ENCODE measurements at regions not wholly inside any gene's neighbourhood (a gene's known extent, or its start where the extent isn't known, plus 50 kb on each side); places are given as distances from the start of the nearest gene placed in this dataset.

- no peaks in the 10 kb centered on the region for H3K9me3 ChIP-seq (ENCODE audit: low read depth)
- no peaks in the 10 kb centered on the region for H3K27me3 ChIP-seq (replicated peaks; ENCODE audit: insufficient read depth)
- no peaks in the 10 kb centered on the region for H3K79me2 ChIP-seq (ENCODE audit: insufficient read depth)
- no peaks in the 10 kb centered on the region for H4K20me1 ChIP-seq (ENCODE audit: insufficient read depth)
- no peaks in the 10 kb centered on the region for H3K4me1 ChIP-seq (ENCODE audit: insufficient read depth)
- no peak overlapping the region for H2AFZ ChIP-seq
- H3K9ac ChIP-seq = no peak overlapping the region
- in situ Hi-C loops (cut with MboI) = no loop called here
- DNase-seq = no peak
- H3K4me3 ChIP-seq = no peak overlapping the region
- no peak for TF ChIP-seq EZH2phosphoT487 (IDR thresholded peaks at IDR 0.05; ENCODE audit: insufficient read depth, low read depth)
- no peak for TF ChIP-seq EZH2 (IDR thresholded peaks at IDR 0.05; ENCODE audit: insufficient read depth, poor library complexity, severe bottlenecking)
- no peaks in the 10 kb centered on the region for H3K36me3 ChIP-seq (ENCODE audit: low read depth)
- H3K4me2 ChIP-seq (ENCODE audit: unreplicated experiment) = no peak overlapping the region
- H3K27ac ChIP-seq = no peak overlapping the region
- no peaks in the 10 kb centered on the region for H3F3A ChIP-seq (ENCODE audit: insufficient read depth)
- H3K9me2 ChIP-seq (ENCODE audit: insufficient read depth) = no peaks in the 10 kb centered on the region
- 38 to 42% methylated on average over 15 to 16 of the region's 16 CpGs for WGBS, 2 experiments (ENCODE audit: low coverage in 1 of 2, low lambda C conversion rate in 2 of 2, missing lambda C conversion rate in 2 of 2)
These were observed 2047.4 kb downstream of the TP53TG3F start for GRCh38 chr16:35506898-35507194.

- no peaks in the 10 kb centered on the region for H3K9me2 ChIP-seq (ENCODE audit: insufficient read depth)
- no peak overlapping the region for H3K4me3 ChIP-seq
- no peak for TF ChIP-seq EZH2phosphoT487 (IDR thresholded peaks at IDR 0.05; ENCODE audit: insufficient read depth, low read depth)
- TF ChIP-seq EZH2 (IDR thresholded peaks at IDR 0.05; ENCODE audit: insufficient read depth, poor library complexity, severe bottlenecking) = no peak
- no peaks in the 10 kb centered on the region for H4K20me1 ChIP-seq (ENCODE audit: insufficient read depth)
- no peaks in the 10 kb centered on the region for H3K36me3 ChIP-seq (ENCODE audit: low read depth)
- in situ Hi-C loops (cut with MboI) = no loop called here
- no peak overlapping the region for H3K9ac ChIP-seq
- H3K27me3 ChIP-seq (replicated peaks; ENCODE audit: insufficient read depth) = no peaks in the 10 kb centered on the region
- 0 to 6% methylated on average over 1 of the region's 1 CpG for WGBS, 2 experiments (ENCODE audit: low coverage in 1 of 2, low lambda C conversion rate in 2 of 2, missing lambda C conversion rate in 2 of 2)
- no peak for DNase-seq
- no peaks in the 10 kb centered on the region for H3K4me1 ChIP-seq (ENCODE audit: insufficient read depth)
- no peaks in the 10 kb centered on the region for H3K79me2 ChIP-seq (ENCODE audit: insufficient read depth)
- H3K9me3 ChIP-seq (ENCODE audit: low read depth) = no peaks in the 10 kb centered on the region
- no peaks in the 10 kb centered on the region for H3F3A ChIP-seq (ENCODE audit: insufficient read depth)
- H3K27ac ChIP-seq = no peak overlapping the region
- no peak overlapping the region for H3K4me2 ChIP-seq (ENCODE audit: unreplicated experiment)
- no peak overlapping the region for H2AFZ ChIP-seq
These were observed 2051.3 kb downstream of the TP53TG3F start for GRCh38 chr16:35510701-35511100.

- H3K36me3 ChIP-seq (ENCODE audit: low read depth) = no peaks in the 10 kb centered on the region
- no peaks in the 10 kb centered on the region for H3K4me1 ChIP-seq (ENCODE audit: insufficient read depth)
- no peaks in the 10 kb centered on the region for H4K20me1 ChIP-seq (ENCODE audit: insufficient read depth)
- H3K9ac ChIP-seq = no peak overlapping the region
- H3K9me3 ChIP-seq (ENCODE audit: low read depth) = no peaks in the 10 kb centered on the region
- TF ChIP-seq EZH2 (IDR thresholded peaks at IDR 0.05; ENCODE audit: insufficient read depth, poor library complexity, severe bottlenecking) = no peak
- no peak for TF ChIP-seq EZH2phosphoT487 (IDR thresholded peaks at IDR 0.05; ENCODE audit: insufficient read depth, low read depth)
- no peaks in the 10 kb centered on the region for H3F3A ChIP-seq (ENCODE audit: insufficient read depth)
- H3K79me2 ChIP-seq (ENCODE audit: insufficient read depth) = no peaks in the 10 kb centered on the region
- in situ Hi-C loops (cut with MboI) = no loop called here
- no peaks in the 10 kb centered on the region for H3K27me3 ChIP-seq (replicated peaks; ENCODE audit: insufficient read depth)
- no peak overlapping the region for H3K4me3 ChIP-seq
- H3K9me2 ChIP-seq (ENCODE audit: insufficient read depth) = no peaks in the 10 kb centered on the region
- no peak overlapping the region for H3K4me2 ChIP-seq (ENCODE audit: unreplicated experiment)
- no peak overlapping the region for H2AFZ ChIP-seq
- no peak overlapping the region for H3K27ac ChIP-seq
- DNase-seq = no peak
These were observed 2057.1 kb downstream of the TP53TG3F start for GRCh38 chr16:35516551-35516950.

- Histone ChIP-seq H3K4me3 (no peak overlapping the region), H2AFZ (no peak overlapping the region), H4K20me1 (ENCODE audit: insufficient read depth) (no peaks in the 10 kb centered on the region), H3K9me2 (ENCODE audit: insufficient read depth) (no peaks in the 10 kb centered on the region), H3K27me3 (replicated peaks; ENCODE audit: insufficient read depth) (no peaks in the 10 kb centered on the region), H3K79me2 (ENCODE audit: insufficient read depth) (no peaks in the 10 kb centered on the region), H3K9ac (no peak overlapping the region), H3K4me1 (ENCODE audit: insufficient read depth) (no peaks in the 10 kb centered on the region), H3F3A (ENCODE audit: insufficient read depth) (no peaks in the 10 kb centered on the region), H3K27ac (no peak overlapping the region), H3K9me3 (ENCODE audit: low read depth) (no peaks in the 10 kb centered on the region), H3K4me2 (ENCODE audit: unreplicated experiment) (no peak overlapping the region), H3K36me3 (ENCODE audit: low read depth) (no peaks in the 10 kb centered on the region)
- TF ChIP-seq EZH2 (IDR thresholded peaks at IDR 0.05; ENCODE audit: insufficient read depth, poor library complexity, severe bottlenecking) (no peak), EZH2phosphoT487 (IDR thresholded peaks at IDR 0.05; ENCODE audit: insufficient read depth, low read depth) (no peak)
- DNase-seq = no peak
- 38 to 43% methylated on average over 8 of the region's 8 CpGs for WGBS, 2 experiments (ENCODE audit: low coverage in 1 of 2, low lambda C conversion rate in 2 of 2, missing lambda C conversion rate in 2 of 2)
- in situ Hi-C loops (cut with MboI) = no loop called here
These were observed 2057.6 kb downstream of the TP53TG3F start for GRCh38 chr16:35516971-35517370.

- DNase-seq = no peak
- H3K79me2 ChIP-seq (ENCODE audit: insufficient read depth) = no peaks in the 10 kb centered on the region
- TF ChIP-seq EZH2phosphoT487 (IDR thresholded peaks at IDR 0.05; ENCODE audit: insufficient read depth, low read depth) (no peak), EZH2 (IDR thresholded peaks at IDR 0.05; ENCODE audit: insufficient read depth, poor library complexity, severe bottlenecking) (no peak)
- no peaks in the 10 kb centered on the region for H3K27me3 ChIP-seq (replicated peaks; ENCODE audit: insufficient read depth)
- no peaks in the 10 kb centered on the region for H3K4me1 ChIP-seq (ENCODE audit: insufficient read depth)
- H3K36me3 ChIP-seq (ENCODE audit: low read depth) = no peaks in the 10 kb centered on the region
- in situ Hi-C loops (cut with MboI) = loop anchor here (10.0 kb wide), 1 partner anchor 61 kb away; no protein-coding TSS in a partner anchor
- H3K27ac ChIP-seq = no peak overlapping the region
- no peak overlapping the region for H3K4me3 ChIP-seq
- H3K9ac ChIP-seq = no peak overlapping the region
- no peak overlapping the region for H3K4me2 ChIP-seq (ENCODE audit: unreplicated experiment)
- no peaks in the 10 kb centered on the region for H3K9me3 ChIP-seq (ENCODE audit: low read depth)
- no peaks in the 10 kb centered on the region for H4K20me1 ChIP-seq (ENCODE audit: insufficient read depth)
- H3F3A ChIP-seq (ENCODE audit: insufficient read depth) = no peaks in the 10 kb centered on the region
- H3K9me2 ChIP-seq (ENCODE audit: insufficient read depth) = no peaks in the 10 kb centered on the region
- H2AFZ ChIP-seq = no peak overlapping the region
These were observed 2064.6 kb downstream of the TP53TG3F start for GRCh38 chr16:35523991-35524390.

Data from GM23248 (cell line).